ENCODE measurements at regions not wholly inside any gene's neighbourhood (a gene's known extent, or its start where the extent isn't known, plus 50 kb on each side); places are given as distances from the start of the nearest gene placed in this dataset.

DNA sequence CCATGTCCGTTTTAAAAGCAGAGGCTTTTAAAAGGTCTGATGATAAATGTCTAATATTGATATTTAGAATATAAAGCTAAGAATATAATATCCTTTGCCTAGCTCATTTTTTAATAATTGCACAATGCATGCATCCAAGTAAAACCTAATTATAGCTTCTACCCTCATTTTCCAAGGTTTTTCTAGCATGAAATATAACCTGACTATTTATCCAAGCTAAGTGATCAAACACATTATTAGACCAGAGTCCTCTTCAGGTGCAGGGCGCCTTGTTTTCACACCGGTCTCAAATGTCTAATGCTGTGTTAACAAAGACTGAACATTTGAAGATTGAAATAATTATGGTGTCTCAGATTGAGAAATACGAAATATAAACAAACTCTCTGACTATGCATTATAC, 648.9 kb upstream of the CXADR start:
- no peak overlapping the region for H3K4me3 ChIP-seq (ENCODE audit: low read depth, low read length)
- TF ChIP-seq, protein P1, sequence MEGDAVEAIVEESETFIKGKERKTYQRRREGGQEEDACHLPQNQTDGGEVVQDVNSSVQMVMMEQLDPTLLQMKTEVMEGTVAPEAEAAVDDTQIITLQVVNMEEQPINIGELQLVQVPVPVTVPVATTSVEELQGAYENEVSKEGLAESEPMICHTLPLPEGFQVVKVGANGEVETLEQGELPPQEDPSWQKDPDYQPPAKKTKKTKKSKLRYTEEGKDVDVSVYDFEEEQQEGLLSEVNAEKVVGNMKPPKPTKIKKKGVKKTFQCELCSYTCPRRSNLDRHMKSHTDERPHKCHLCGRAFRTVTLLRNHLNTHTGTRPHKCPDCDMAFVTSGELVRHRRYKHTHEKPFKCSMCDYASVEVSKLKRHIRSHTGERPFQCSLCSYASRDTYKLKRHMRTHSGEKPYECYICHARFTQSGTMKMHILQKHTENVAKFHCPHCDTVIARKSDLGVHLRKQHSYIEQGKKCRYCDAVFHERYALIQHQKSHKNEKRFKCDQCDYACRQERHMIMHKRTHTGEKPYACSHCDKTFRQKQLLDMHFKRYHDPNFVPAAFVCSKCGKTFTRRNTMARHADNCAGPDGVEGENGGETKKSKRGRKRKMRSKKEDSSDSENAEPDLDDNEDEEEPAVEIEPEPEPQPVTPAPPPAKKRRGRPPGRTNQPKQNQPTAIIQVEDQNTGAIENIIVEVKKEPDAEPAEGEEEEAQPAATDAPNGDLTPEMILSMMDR (IDR thresholded peaks at IDR 0.05; ENCODE audit: insufficient read depth, low read length) = no peak
- no peak for DNase-seq (ENCODE audit: low read depth)

DNA sequence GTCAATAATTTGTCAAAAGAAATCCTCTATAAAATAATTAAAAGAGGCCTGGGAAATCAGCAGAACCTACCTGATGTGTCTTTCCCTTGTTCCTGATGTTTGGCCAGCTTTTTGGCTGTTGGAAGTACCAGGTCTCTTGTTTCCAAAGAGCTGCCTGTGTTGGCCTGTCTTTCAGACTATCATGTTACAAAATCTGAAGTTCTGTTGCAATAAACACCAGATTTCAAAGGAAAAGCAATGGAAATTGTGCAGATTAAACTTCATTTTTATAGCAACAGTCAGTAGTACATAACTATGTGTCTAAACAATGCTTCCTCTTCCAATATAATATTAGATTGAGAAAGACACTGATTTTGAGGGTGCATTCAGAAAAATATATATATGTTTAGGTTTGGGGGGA, 647.2 kb upstream of the CXADR start:
- H3K4me3 ChIP-seq (ENCODE audit: low read depth, low read length) = no peak overlapping the region
- peak; percentile 1 for DNase-seq (ENCODE audit: low read depth)
- TF ChIP-seq, protein P1 (IDR thresholded peaks at IDR 0.05; ENCODE audit: insufficient read depth, low read length) = no peak

DNA sequence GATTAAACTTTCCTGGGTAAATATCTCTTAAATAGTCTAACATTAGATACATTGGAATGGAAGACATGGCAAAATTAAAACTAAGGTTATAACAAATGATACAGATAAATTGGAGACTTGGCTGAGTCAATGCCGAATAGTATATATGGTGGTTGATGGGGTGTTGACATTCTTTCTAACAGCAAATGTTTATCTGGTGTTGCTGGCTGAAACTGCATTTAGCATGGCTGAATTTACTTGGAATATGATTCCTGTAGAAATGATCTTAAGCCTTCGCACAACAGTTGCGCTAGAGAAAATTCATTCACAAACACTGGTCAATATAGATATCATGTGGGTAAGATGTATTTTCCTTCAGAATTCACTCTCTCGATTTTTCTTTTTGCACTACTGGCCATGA, 646.0 kb upstream of the CXADR start:
- no peak overlapping the region for H3K4me3 ChIP-seq (ENCODE audit: low read depth, low read length)
- DNase-seq (ENCODE audit: low read depth) = no peak
- TF ChIP-seq, protein P1 (IDR thresholded peaks at IDR 0.05; ENCODE audit: insufficient read depth, low read length) = no peak

DNA sequence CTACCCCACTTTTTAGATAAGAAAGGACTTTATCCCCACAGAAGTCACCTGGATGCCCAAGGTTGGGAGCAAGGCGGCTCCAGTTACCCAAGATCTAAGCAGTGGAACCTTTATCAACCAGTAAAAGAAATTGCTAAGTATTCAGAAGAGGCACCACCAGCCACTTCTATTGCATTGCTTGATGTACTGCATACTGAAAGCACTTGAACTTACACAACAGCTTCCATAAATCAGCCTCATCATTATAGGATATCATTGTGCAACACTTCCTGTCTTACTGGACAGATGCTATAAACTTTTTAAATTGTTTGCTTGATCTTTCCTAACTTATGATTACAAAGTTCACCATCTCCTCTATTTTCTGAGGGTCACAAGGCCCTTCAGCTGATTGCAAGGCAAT, 642.7 kb upstream of the CXADR start:
- peak; percentile 13 for DNase-seq (ENCODE audit: low read depth)
- TF ChIP-seq, protein P1 (IDR thresholded peaks at IDR 0.05; ENCODE audit: insufficient read depth, low read length) = no peak
- H3K4me3 ChIP-seq (ENCODE audit: low read depth, low read length) = no peak overlapping the region

DNA sequence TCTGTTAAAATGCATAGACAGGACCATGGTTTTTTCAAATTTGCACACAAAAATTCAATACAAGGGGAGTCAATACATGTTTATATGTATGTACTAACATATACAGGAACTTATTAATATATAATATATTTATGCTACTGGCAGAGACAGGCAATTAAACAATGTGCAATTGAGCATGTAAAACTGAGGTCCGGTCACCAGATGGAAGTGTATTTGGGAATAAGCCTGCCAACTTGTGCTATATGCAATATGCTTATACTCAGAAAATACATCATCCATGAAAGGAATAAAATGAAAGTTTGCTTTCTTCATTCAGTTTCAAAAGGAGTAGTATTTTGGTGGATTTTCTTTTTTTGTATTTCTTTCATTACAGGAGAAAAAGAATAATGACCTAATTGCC, 640.2 kb upstream of the CXADR start:
- DNase-seq (ENCODE audit: low read depth) = no peak
- TF ChIP-seq, protein P1 (IDR thresholded peaks at IDR 0.05; ENCODE audit: insufficient read depth, low read length) = no peak
- H3K4me3 ChIP-seq (ENCODE audit: low read depth, low read length) = no peak overlapping the region

DNA sequence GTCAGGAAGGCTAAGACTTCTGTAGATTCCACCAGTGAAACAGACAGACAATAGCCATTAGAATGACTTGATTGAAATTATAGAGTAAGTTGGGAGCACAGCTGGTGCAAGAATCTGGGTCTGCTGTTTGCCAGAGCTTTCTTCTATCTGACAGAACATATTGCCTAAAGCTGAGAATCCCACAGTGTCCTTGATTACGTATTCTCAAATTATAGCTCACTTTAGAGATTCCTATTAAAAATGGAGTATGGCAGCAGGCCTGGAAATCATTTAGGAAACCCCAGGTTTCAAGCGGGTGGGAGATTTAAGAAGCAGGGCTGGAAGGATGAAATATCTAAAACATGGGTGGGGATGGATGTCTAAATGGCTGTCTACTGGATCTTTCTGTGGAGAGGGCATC, 639.7 kb upstream of the CXADR start:
- no peak for DNase-seq (ENCODE audit: low read depth)
- TF ChIP-seq, protein P1 (IDR thresholded peaks at IDR 0.05; ENCODE audit: insufficient read depth, low read length) = no peak
- H3K4me3 ChIP-seq (ENCODE audit: low read depth, low read length) = no peak overlapping the region

DNA sequence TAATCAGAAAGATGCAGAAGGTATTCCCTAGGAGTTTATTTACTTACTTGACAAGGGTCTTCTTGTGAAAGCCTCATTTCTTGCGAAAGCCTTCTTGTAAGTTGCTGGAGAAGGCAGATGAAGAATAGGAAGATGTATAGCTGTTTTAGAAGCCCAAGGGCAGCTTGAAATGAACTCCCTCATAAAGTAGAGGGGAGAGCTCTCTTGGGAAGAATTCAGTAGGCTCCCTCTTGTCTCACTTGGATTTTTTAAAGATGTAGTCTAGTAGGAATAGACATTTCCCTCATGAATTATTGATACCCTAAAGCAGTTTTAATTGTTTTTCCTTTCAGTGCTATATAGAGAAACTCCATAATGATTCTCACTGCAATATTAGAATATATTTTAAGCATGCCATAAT, 639.2 kb upstream of the CXADR start:
- no peak for DNase-seq (ENCODE audit: low read depth)
- TF ChIP-seq, protein P1 (IDR thresholded peaks at IDR 0.05; ENCODE audit: insufficient read depth, low read length) = no peak
- H3K4me3 ChIP-seq (ENCODE audit: low read depth, low read length) = no peak overlapping the region
